GM23338 (cell line): ENCODE measurements at regions not wholly inside any gene's neighbourhood (a gene's known extent, or its start where the extent isn't known, plus 50 kb on each side); places are given as distances from the start of the nearest gene placed in this dataset.

Experiments used
- EZH2 ChIP-seq: fragments of 200-600 bp; sonication (generic); IDR thresholded peaks from one replicate; pipeline ENCODE4 v1.8.0; 2017; ENCODE audit warnings: antibody characterized with exemption, mild to moderate bottlenecking, low read depth; ENCODE audit not compliant: unreplicated experiment
- EZH2phosphoT487 ChIP-seq: fragments of 200-600 bp; sonication (generic); IDR thresholded peaks from one replicate; pipeline ENCODE4 v1.8.1; 2018; ENCODE audit warnings: antibody characterized with exemption; ENCODE audit not compliant: unreplicated experiment

DNA sequence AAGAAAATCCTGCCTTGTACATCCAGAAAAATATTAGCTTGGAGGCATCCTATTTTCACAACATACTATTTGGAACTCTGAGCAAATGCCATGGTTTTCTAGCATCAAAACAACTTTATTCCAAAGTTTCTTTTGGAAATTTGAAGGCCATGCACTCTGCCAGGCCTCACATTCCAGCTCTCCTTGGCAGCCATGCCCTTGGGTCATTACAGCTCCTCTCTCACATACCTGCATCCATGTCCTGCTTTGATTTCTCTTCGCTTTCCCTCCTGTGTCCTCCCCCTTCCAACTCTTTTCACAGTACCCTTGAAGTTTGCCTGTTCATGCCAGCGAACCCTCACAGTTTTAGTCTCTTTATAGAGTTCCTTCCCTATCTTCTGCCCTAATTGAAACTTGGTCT lies 70.9 kb upstream of the TPRG1 start:
- TF ChIP-seq EZH2phosphoT487 (no peak), EZH2 (no peak)
